ENCODE measurements at regions not wholly inside any gene's neighbourhood (a gene's known extent, or its start where the extent isn't known, plus 50 kb on each side); places are given as distances from the start of the nearest gene placed in this dataset.

- DNase-seq: no peak
These were observed 185.8 kb upstream of the RMST start for GRCh38 chr12:97276661-97277429.

DNA sequence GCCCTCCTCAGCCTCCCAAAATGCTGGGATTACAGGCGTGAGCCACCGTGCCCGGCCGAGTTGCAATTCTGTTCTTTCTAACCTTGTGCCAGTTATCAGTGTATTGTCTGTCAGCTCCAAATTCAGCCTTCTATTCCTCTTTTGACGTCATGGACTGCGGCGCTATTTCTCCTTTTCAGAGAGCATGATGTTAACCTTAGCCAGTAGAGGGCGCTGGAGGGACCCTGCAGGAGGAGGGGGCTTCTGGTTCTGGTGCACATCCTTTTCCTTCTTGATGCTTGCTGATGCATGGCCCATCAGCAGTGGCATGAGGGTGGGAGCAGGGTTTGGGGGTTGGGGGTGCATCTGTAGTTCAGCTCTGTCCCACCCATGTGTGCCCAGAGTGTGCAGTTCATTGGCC is 179.3 kb upstream of the RMST start:
- no peak for DNase-seq

- DNase-seq: no peak
These were observed 174.1 kb upstream of the RMST start for GRCh38 chr12:97288531-97288930.

DNA sequence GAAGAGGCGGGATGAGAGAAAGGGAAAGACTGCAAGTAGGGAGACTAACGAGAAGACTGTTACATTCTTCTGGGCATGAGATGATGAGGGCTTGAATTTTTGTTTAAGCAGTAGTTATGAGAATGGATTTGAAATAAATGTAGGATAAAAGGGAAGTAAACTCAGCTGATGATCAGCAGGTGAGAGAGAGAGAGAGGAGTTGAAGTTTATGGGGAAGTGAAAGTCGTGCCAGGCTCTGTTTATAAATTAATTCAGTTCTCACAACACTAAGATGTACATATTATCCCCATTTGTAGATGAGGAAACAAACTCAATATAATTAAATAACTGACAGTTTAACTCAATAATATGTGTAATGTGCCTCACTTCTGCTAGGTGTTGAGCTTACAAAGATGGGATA is 170.0 kb upstream of the RMST start:
- DNase-seq: no peak

DNA sequence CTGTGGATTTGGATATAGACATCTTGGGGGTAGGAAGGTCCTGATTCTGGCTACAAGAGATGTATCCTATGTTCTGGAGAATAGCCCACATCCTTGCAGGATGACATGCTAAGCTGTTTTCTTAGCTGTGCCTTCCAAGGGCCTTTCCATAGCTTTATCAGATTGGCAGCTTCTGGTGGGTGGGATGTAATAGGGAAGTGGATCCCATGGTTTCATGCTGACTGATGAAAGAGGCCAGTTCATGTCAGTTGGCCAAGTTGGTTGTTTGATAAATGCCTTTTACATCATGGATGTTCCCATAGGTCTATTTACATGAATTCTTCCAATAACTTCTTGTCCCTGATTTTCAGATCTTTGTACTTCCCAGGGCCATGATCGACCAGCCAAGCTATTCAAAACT is 169.1 kb upstream of the RMST start:
- no peak for DNase-seq

- DNase-seq: no peak
These were observed 162.8 kb upstream of the RMST start for GRCh38 chr12:97299847-97300246.

DNA sequence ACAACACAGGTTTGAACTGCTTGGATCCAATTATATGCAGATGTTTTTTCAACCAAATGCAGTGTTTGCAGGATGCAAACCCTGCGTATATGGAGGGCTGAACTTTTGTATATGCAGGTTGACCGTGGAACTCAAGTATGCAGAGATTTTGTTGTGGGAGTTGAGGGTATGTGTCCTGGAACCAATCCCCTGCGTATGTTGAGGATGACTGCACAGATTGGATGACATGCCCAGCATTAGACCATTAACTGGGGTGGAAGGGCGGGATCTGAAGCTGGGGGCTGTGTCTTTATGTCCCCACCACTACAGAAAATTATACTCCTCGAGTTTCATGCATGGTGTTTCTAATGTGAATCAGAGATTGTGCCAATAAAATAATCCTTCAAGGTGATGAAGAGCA is 162.2 kb upstream of the RMST start:
- DNase-seq: no peak

- DNase-seq: no peak
These were observed 161.7 kb upstream of the RMST start for GRCh38 chr12:97300891-97301290.

DNA sequence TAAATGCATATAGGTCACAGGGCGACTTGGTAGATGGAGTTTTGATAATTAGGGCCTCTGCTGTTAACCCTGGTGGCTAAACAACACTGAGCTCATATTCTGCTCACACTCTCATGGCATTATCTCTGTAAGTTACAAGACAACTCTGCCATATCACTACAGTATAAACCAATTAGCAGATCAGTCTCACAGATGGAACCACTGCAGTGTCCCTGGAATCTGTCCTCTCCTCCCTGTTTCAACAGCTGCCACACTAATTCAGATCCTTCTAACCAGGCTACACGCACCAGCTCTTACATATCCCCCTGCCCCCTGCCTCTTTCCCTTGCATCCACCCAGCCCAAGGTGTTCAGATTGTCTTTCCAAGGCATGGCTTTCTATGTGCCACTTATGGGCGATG is 161.0 kb upstream of the RMST start:
- no peak for DNase-seq

DNA sequence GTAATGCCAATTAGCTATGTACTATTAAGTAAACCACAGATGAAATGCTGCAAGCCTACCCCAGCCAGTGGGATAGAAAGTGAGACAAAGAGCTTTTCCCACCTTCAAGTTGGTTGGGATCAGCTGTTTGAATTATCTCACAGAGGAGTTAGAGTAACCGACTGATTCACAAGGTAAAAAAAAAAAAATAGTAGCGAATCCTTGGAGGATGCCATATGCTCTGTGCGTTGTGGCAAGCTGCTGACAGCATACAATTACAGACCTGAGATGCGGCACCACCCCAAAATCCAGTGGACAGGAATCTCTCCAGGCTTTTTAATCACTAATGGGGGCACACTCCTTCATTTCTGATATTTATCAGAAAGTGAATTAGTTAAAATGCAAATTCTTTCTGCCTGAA is 157.0 kb upstream of the RMST start:
- no peak for DNase-seq

DNA sequence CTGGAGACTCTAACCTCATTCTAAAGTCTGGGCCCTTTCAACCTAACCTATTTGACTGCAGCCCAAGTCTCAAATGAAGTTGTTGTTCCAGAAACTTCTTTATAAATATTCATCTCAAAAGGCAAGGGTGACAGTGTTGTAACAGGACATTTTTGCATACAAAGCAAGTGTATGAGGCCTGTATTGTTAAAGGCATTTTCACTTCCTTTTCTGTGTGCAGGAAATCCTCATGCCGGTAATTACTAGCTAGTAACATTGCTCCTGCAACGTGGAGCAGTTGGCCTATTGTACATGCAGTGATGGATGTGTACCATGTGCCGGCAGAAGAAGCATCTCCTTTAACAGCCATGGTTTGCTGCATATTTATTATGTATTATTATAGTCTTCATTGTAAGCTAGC is 156.5 kb upstream of the RMST start:
- no peak for DNase-seq

GRCh38 chr12:97308576-97309198 is 153.9 kb upstream of the RMST start:
- DNase-seq: peak in 3 of 5 donors; percentile 12 to 46 (median 14)

GRCh38 chr12:97309921-97310320 is 152.7 kb upstream of the RMST start:
- DNase-seq: no peak

GRCh38 chr12:97312570-97313135 is 150.0 kb upstream of the RMST start:
- no peak for DNase-seq

GRCh38 chr12:97313471-97314190 is 149.0 kb upstream of the RMST start:
- no peak for DNase-seq

GRCh38 chr12:97316321-97316720 is 146.3 kb upstream of the RMST start:
- no peak for DNase-seq

- DNase-seq: no peak
These were observed 141.0 kb upstream of the RMST start for GRCh38 chr12:97321621-97322020.

DNA sequence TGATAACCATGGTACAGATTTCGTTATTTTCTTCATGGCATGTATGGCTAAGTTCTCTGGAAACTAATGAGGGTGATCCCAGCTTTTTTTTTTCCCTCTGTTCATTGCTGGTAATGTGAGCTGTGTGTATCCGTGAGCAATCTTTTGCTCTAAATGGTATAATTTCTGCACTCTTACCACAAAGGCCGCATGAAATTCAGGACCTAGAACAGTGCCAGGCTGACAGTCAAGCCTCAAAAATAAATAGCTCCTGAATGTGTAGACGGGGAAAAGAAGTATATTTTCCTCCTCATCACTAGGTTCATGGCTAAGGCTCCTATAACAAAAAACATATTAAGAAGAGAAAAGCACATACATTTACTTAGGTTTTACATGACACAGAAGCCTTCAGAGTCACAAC is 140.2 kb upstream of the RMST start:
- DNase-seq: no peak

GRCh38 chr12:97323154-97323553 is 139.4 kb upstream of the RMST start:
- DNase-seq: no peak

DNA sequence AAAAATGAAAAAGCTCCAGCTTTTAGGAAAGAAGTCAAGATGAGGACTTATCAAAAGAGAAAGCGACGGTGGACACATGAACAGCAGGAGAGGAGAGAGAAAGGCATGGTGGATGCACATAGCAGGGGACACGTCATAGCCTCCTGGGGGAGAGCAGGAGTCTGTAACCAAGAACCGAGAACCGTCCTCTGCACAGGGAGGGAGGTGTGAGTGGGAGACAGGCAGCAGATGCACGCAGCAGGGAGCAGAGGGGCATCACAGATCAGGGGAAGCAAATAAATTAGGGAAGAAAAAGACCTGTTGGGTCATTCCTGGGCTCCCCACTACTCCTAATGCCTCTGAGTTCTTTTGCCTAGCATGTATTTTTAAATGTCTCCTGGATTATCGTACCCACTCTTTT is 138.1 kb upstream of the RMST start:
- no peak for DNase-seq

GRCh38 chr12:97335115-97335514 is 127.5 kb upstream of the RMST start:
- DNase-seq: no peak

DNA sequence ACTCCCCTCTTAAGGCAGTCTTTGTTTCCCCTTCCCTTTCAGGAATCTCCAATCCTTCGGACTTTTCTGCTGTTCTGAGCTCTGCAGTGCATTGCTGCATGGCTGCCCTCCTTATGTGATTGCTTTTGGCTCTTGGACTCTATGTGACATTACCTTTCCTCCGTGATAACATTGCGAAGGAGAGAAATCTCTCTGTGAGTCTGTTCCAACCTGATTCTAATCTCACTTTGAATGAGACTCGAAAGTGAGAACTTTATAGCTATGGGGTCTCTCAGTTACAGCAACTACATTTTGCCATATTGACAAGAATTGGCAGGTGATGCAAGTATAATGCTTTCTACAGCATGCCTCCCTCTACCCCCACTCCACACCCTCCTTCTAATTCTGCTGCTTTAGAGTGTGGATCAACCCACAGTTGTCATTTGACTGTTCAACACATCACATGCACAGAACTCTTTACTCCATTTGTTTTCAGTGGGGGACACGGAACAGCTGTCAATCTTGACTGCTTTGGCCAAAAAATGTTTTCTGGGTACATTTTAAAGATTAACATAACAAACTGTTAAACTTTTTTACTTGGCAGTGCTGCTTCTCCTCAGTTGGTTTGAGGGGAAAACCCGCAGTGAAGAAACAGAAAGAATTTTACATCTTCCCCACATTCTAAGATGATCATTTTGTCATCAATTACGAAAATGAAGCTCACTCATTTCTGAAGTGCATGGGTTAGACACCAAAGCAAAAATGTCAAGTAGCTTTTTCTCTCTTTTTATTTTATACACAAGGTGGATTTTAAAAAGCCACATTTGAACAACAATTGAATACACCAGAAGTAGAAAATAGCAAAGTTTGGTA is 125.5 kb upstream of the RMST start:
- DNase-seq: peak in 1 of 5 donors; percentile 15

DNA sequence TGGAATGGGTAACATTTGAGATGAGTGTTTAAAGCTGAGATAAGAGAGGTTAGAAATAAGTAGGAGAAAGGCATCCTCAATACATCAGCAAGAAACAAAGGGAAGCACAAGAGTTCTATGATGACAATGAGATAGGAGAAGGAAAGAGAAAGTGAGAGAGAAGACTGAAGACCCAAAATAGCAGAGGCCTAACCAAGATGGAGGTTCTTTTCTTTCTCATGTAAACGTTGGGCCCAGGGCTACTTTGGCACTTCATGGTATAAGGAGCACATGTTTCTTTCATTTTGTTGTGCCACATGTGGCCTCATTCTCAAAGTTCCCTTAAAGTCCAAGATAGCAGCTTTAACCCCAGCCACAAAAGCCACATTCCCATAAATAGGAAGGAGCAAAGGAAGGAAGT is 120.5 kb upstream of the RMST start:
- no peak for DNase-seq

Measured in T-helper 1 cell (primary cell).